ENCODE measurements at regions not wholly inside any gene's neighbourhood (a gene's known extent, or its start where the extent isn't known, plus 50 kb on each side); places are given as distances from the start of the nearest gene placed in this dataset.
A peak's percentile ranks its signal among the peaks of the same experiment; 100 is the strongest.

GRCh38 chr11:95459291-95460042, 228.5 kb upstream of the SESN3 start:
- CTCF ChIA-PET = interaction anchor here (1.1 kb wide), 1 partner anchor 247 kb away, joined by 4 read pairs; no protein-coding TSS in a partner anchor
- Histone ChIP-seq H3K79me2 (ENCODE audit: insufficient read depth) (no peaks in the 10 kb centered on the region; the same call in 1 of the 2 replicates), H4K20me1 (ENCODE audit: insufficient read depth) (no peaks in the 10 kb centered on the region), H3K27ac (ENCODE audit: low read depth in 2 of 2, low read length in 1 of 2) (no peak overlapping the region), H3K4me3 (ENCODE audit: low read depth in 2 of 2, low read length in 1 of 2) (no peak overlapping the region), H3K27me3 (ENCODE audit: insufficient read depth) (no peaks in the 10 kb centered on the region), H3K9me3 (no peaks in the 10 kb centered on the region), H3K36me3 (replicated peaks in 1 of 2; ENCODE audit: control insufficient read depth in 1 of 2, insufficient read depth in 2 of 2, low read length in 1 of 2) (no peaks in the 10 kb centered on the region), H3K9me2 (no peaks in the 10 kb centered on the region), H2AFZ (ENCODE audit: low read depth) (no peak overlapping the region), H3K9ac (no peak overlapping the region), H3K4me1 (ENCODE audit: control insufficient read depth in 1 of 2, insufficient read depth in 2 of 2, low read depth in 1 of 2, low read length in 1 of 2) (peaks cover 0 to 10% of the 10 kb centered on the region in 2 experiments; a peak in 2 of 4 replicates), H3K4me2 (no peak overlapping the region), H3F3A (replicated peaks; ENCODE audit: insufficient read depth) (no peaks in the 10 kb centered on the region)
- no peak for TF ChIP-seq CTCF (IDR thresholded peaks at IDR 0.05)
- TF ChIP-seq FOXM1 (IDR thresholded peaks at IDR 0.05; ENCODE audit: low read depth) = no peak
- TF ChIP-seq REST (IDR thresholded peaks at IDR 0.05; ENCODE audit: low read depth, low read length) = no peak
- TF ChIP-seq NFIC (IDR thresholded peaks at IDR 0.05; ENCODE audit: borderline replicate concordance) = no peak
- TF ChIP-seq EZH2phosphoT487 (IDR thresholded peaks at IDR 0.05; ENCODE audit: borderline replicate concordance, low read depth) = no peak
- TF ChIP-seq EP300 (IDR thresholded peaks at IDR 0.05; ENCODE audit: borderline replicate concordance in 1 of 2, low read depth in 1 of 2, low read length in 1 of 2) = no peak
- no peak for TF ChIP-seq FOXJ3 (CRISPR knock-in tag; IDR thresholded peaks at IDR 0.05)
- no peak for TF ChIP-seq RXRA (IDR thresholded peaks at IDR 0.05; ENCODE audit: borderline replicate concordance, low read depth)
- 49% methylated on average over 7 of the region's 7 CpGs for WGBS (ENCODE audit: low lambda C conversion rate)
- DNase-seq = peak; percentile 42
- POLR2A ChIA-PET = no interaction called here

DNA sequence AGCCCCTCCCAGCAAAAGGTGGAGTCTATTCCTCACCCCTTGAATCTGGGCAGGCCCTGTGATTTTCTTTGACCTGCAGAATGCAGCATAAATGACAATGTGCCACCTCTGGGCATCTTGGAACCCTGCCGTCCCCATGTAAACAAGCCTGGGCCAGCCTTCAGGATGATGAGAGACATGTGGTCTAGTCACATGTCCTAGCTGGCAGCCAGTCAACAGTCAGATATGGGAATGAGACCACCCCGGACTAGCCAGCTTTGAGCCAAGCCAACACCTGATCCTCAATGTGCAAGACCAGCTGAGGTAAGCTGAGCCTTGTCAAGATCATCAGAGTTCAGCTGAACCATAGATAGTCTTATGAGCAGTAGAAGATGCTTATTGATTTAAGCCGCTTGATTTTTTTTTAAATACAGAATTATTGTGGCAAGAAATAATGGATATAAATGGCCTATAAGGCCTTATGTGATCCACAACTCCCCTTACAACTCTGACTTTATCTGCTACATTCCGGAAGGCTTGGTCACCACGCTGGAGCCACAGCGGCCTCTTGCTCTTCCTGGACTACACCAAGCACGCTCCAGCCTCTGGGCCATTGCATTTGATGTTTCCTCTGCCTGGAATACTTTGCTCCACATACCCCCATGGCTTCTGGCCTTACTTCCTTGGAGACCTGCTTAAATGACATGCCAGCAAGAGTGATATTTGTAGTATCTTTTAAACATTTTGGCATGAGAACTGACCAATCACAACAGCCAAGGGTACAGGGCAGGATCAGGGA, 225.9 kb upstream of the SESN3 start:
- Histone ChIP-seq H3K9ac (no peak overlapping the region), H4K20me1 (ENCODE audit: insufficient read depth) (no peaks in the 10 kb centered on the region), H3K27me3 (ENCODE audit: insufficient read depth) (no peaks in the 10 kb centered on the region), H3K9me2 (no peaks in the 10 kb centered on the region), H3K4me2 (no peak overlapping the region), H3K27ac (ENCODE audit: low read depth in 2 of 2, low read length in 1 of 2) (no peak overlapping the region), H3K9me3 (no peaks in the 10 kb centered on the region), H2AFZ (ENCODE audit: low read depth) (no peak overlapping the region), H3F3A (replicated peaks; ENCODE audit: insufficient read depth) (no peaks in the 10 kb centered on the region), H3K36me3 (replicated peaks in 1 of 2; ENCODE audit: control insufficient read depth in 1 of 2, insufficient read depth in 2 of 2, low read length in 1 of 2) (no peaks in the 10 kb centered on the region), H3K79me2 (ENCODE audit: insufficient read depth) (no peaks in the 10 kb centered on the region), H3K4me3 (ENCODE audit: low read depth in 2 of 2, low read length in 1 of 2) (no peak overlapping the region), H3K4me1 (ENCODE audit: control insufficient read depth in 1 of 2, insufficient read depth in 2 of 2, low read depth in 1 of 2, low read length in 1 of 2) (peaks cover 0 to 10% of the 10 kb centered on the region in 2 experiments; a peak in 2 of 4 replicates)
- DNase-seq = no peak
- ChIA-PET POLR2A (no interaction called here), CTCF (no interaction called here)
- 78% methylated on average over 7 of the region's 7 CpGs for WGBS (ENCODE audit: low lambda C conversion rate)
- TF ChIP-seq RCOR1 (IDR thresholded peaks at IDR 0.05; ENCODE audit: low read length) (no peak), JUND (IDR thresholded peaks at IDR 0.05) (no peak), ELF1 (IDR thresholded peaks at IDR 0.05) (no peak)
